ENCODE measurements at regions not wholly inside any gene's neighbourhood (a gene's known extent, or its start where the extent isn't known, plus 50 kb on each side); places are given as distances from the start of the nearest gene placed in this dataset.

DNA sequence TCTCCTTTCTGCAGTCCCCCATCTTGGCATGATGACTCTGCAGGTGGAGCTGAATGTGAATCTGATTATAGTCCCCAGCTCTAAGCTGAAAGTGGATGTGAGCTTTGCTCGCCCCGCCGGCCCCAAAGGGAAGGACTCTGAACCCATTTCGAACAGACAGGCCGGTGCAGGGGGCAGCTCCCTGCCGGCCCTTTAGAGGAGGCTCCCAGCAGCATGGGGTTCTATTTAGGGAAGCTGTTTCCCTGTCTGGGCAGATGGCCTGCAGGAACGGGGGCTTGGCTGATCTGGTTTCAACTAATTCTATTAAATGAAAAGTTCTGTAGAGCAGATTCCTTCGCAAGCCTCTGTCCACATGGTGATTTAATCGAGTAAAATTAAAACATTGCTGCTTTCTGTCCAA lies 104.8 kb upstream of the MSX1 start:
- Histone ChIP-seq H3K27me3 (ENCODE audit: control insufficient read depth, low read length) (no peaks in the 10 kb centered on the region), H3K36me3 (ENCODE audit: control insufficient read depth, low read length) (no peaks in the 10 kb centered on the region), H3K27ac (ENCODE audit: low read depth, low read length) (no peak overlapping the region), H3F3A (ENCODE audit: control insufficient read depth, insufficient read depth) (no peaks in the 10 kb centered on the region), H3K79me2 (ENCODE audit: control insufficient read depth, low read length) (no peaks in the 10 kb centered on the region), H3K4me1 (ENCODE audit: control insufficient read depth, low read length) (no peaks in the 10 kb centered on the region), H3K4me3 (ENCODE audit: low read length) (no peak overlapping the region), H3K4me2 (ENCODE audit: low read length) (no peak overlapping the region), H3K9me2 (replicated peaks; ENCODE audit: control insufficient read depth, low read length) (no peaks in the 10 kb centered on the region), H4K20me1 (ENCODE audit: control insufficient read depth, insufficient read depth, low read depth, low read length) (no peaks in the 10 kb centered on the region), H3K9me3 (ENCODE audit: control insufficient read depth, insufficient read depth, low read length) (no peaks in the 10 kb centered on the region)
- TF ChIP-seq EZH2phosphoT487 (IDR thresholded peaks at IDR 0.05; ENCODE audit: borderline replicate concordance, low read length) = no peak
- TF ChIP-seq, protein P1, sequence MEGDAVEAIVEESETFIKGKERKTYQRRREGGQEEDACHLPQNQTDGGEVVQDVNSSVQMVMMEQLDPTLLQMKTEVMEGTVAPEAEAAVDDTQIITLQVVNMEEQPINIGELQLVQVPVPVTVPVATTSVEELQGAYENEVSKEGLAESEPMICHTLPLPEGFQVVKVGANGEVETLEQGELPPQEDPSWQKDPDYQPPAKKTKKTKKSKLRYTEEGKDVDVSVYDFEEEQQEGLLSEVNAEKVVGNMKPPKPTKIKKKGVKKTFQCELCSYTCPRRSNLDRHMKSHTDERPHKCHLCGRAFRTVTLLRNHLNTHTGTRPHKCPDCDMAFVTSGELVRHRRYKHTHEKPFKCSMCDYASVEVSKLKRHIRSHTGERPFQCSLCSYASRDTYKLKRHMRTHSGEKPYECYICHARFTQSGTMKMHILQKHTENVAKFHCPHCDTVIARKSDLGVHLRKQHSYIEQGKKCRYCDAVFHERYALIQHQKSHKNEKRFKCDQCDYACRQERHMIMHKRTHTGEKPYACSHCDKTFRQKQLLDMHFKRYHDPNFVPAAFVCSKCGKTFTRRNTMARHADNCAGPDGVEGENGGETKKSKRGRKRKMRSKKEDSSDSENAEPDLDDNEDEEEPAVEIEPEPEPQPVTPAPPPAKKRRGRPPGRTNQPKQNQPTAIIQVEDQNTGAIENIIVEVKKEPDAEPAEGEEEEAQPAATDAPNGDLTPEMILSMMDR (IDR thresholded peaks at IDR 0.05; ENCODE audit: low read depth, low read length, poor library complexity, severe bottlenecking) = no peak

DNA sequence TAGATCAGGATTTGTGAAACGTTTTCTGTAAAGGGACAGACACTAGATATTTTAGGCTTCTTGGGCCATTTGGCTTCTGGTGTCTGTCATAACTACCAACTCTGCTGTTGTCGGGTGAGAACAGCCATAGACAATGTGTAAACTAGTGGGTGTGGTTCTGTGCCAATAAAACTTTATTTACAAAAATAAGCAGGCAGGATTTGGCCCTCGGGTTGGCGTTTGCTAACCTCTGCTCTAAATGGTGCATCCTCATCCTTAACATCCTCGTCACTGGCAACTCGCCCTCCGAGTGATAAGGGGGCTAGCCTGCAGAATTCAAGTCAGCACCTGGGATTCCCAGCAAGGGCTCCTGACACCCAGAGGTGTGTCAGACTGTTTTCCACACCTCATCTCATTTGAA lies 105.8 kb upstream of the MSX1 start:
- Histone ChIP-seq H3F3A (ENCODE audit: control insufficient read depth, insufficient read depth) (no peaks in the 10 kb centered on the region), H3K4me2 (ENCODE audit: low read length) (no peak overlapping the region), H3K27me3 (ENCODE audit: control insufficient read depth, low read length) (no peaks in the 10 kb centered on the region), H3K9me2 (replicated peaks; ENCODE audit: control insufficient read depth, low read length) (no peaks in the 10 kb centered on the region), H3K4me3 (ENCODE audit: low read length) (no peak overlapping the region), H3K4me1 (ENCODE audit: control insufficient read depth, low read length) (no peaks in the 10 kb centered on the region), H3K9me3 (ENCODE audit: control insufficient read depth, insufficient read depth, low read length) (no peaks in the 10 kb centered on the region), H3K27ac (ENCODE audit: low read depth, low read length) (no peak overlapping the region), H3K36me3 (ENCODE audit: control insufficient read depth, low read length) (no peaks in the 10 kb centered on the region), H3K79me2 (ENCODE audit: control insufficient read depth, low read length) (no peaks in the 10 kb centered on the region), H4K20me1 (ENCODE audit: control insufficient read depth, insufficient read depth, low read depth, low read length) (no peaks in the 10 kb centered on the region)
- TF ChIP-seq, protein P1 (IDR thresholded peaks at IDR 0.05; ENCODE audit: low read depth, low read length, poor library complexity, severe bottlenecking) = no peak
- no peak for TF ChIP-seq EZH2phosphoT487 (IDR thresholded peaks at IDR 0.05; ENCODE audit: borderline replicate concordance, low read length)

DNA sequence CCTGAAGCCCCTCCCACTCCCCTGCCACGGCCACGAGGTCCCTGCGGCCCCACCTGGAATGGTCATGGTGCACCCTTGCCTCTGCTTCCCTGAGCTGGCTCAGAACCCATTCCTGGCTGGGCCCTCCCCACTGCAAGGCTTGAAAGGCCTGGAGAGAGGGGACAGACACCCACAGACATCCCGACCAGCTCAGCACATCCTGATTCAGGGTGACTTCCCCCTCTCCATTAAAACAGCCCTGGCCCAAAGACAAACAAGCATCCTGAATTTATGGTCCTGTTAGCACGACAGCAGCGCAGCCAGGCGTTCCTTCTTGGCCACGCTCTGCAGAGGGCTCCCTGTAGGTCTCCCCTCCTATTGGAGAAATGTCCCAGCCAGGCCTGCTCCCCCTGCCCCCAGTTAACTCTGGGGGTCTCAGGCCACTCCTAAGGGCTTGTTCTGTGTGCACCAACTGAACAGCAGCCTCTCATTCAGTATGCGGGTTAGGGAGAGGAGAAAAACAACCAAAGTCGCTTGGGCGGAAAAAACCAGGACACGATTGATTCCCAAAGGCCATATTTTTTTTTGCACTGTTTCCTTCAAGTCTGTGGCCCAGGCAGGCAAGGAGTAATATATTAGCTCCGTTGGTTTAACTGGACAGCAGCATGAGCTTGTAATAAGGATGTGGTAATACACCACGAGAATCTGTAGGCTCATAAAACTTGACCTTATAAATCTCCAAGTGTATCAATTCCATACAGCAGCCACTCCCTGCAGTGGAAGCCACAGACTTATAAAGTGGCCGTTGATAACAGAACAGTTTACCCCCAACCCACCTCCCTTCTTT lies 106.7 kb upstream of the MSX1 start:
- Histone ChIP-seq H3K36me3 (ENCODE audit: control insufficient read depth, low read length) (no peaks in the 10 kb centered on the region), H4K20me1 (ENCODE audit: control insufficient read depth, insufficient read depth, low read depth, low read length) (no peaks in the 10 kb centered on the region), H3K27ac (ENCODE audit: low read depth, low read length) (no peak overlapping the region), H3K9me3 (ENCODE audit: control insufficient read depth, insufficient read depth, low read length) (no peaks in the 10 kb centered on the region), H3K4me2 (ENCODE audit: low read length) (no peak overlapping the region), H3F3A (ENCODE audit: control insufficient read depth, insufficient read depth) (no peaks in the 10 kb centered on the region), H3K4me3 (ENCODE audit: low read length) (no peak overlapping the region), H3K9me2 (replicated peaks; ENCODE audit: control insufficient read depth, low read length) (no peaks in the 10 kb centered on the region), H3K79me2 (ENCODE audit: control insufficient read depth, low read length) (no peaks in the 10 kb centered on the region), H3K4me1 (ENCODE audit: control insufficient read depth, low read length) (no peaks in the 10 kb centered on the region), H3K27me3 (ENCODE audit: control insufficient read depth, low read length) (no peaks in the 10 kb centered on the region; the same call in 1 of the 2 replicates)
- TF ChIP-seq EZH2phosphoT487 (IDR thresholded peaks at IDR 0.05; ENCODE audit: borderline replicate concordance, low read length) = no peak
- TF ChIP-seq, protein P1 (IDR thresholded peaks at IDR 0.05; ENCODE audit: low read depth, low read length, poor library complexity, severe bottlenecking) = no peak
